ENCODE measurements at regions not wholly inside any gene's neighbourhood (a gene's known extent, or its start where the extent isn't known, plus 50 kb on each side); places are given as distances from the start of the nearest gene placed in this dataset.

- TF ChIP-seq EZH2phosphoT487 (IDR thresholded peaks at IDR 0.05; ENCODE audit: borderline replicate concordance, low read depth, low read length) (no peak), CTCF (conservative IDR thresholded peaks at IDR 0.05; ENCODE audit: low read length) (no peak)
Observed at GRCh38 chr7:145183069-145183468, 347.2 kb upstream of the TPK1 start.

Data from OCI-LY7 (cell line).